IMR-90 (cell line): ENCODE measurements at regions not wholly inside any gene's neighbourhood (a gene's known extent, or its start where the extent isn't known, plus 50 kb on each side); places are given as distances from the start of the nearest gene placed in this dataset.

Source experiments
- ATAC-seq: fragments of 200-7000 bp; cut with Tn5 transposase; 2 replicates; pipeline ENCODE4 v1.9.1; 2020; ENCODE audit warnings: low read depth, mild to moderate bottlenecking, moderate library complexity
- BruUV-seq: library from RNA; stranded (reverse); fragments of 400-500 nt; replicated peaks from 2 replicates; lab custom pipeline; 2021; lab: Mats Ljungman, UMichigan
- CTCF ChIA-PET: fragments of 300-600 bp; formaldehyde crosslinking; extraction: SDS; loops from one replicate; lab custom pipeline; 2021; ENCODE audit warnings: antibody characterized with exemption; lab: Yijun Ruan, JAX
- POLR2A ChIA-PET: fragments of 300-600 bp; sonication (Branson Sonifier 250); formaldehyde crosslinking; loops from one replicate; lab custom pipeline; 2022; ENCODE audit warnings: antibody characterized with exemption; ENCODE audit not compliant: unreplicated experiment; lab: Charles Lee
- DNase-seq: peaks from one replicate; pipeline ENCODE4 v3.0.0; 2013
- H2AFZ ChIP-seq: replicated peaks from 2 replicates; pipeline ENCODE3; 2013; ENCODE audit warnings: low read length, mild to moderate bottlenecking; ENCODE audit not compliant: poor library complexity
- H2AK5ac ChIP-seq: 2 replicates; pipeline ENCODE4 v1.6.1; 2013; ENCODE audit warnings: low read depth, low read length, inconsistent platforms
- H2AK9ac ChIP-seq: replicated peaks from 2 replicates; pipeline ENCODE3; 2013; ENCODE audit warnings: mild to moderate bottlenecking, low read depth, low read length, moderate library complexity; ENCODE audit not compliant: poor library complexity
- H2BK120ac ChIP-seq: 2 replicates; pipeline ENCODE4 v1.6.1; 2013; ENCODE audit warnings: low read depth, low read length, inconsistent platforms
- H2BK15ac ChIP-seq: 3 replicates; pipeline ENCODE4 v1.6.1; 2013; ENCODE audit warnings: low read depth, low read length, inconsistent platforms
- H2BK20ac ChIP-seq: 2 replicates; pipeline ENCODE4 v1.6.1; 2013; ENCODE audit warnings: low read depth, mild to moderate bottlenecking, inconsistent platforms, low read length, moderate library complexity
- H2BK5ac ChIP-seq: 2 replicates; pipeline ENCODE4 v1.6.1; 2013; ENCODE audit warnings: mild to moderate bottlenecking, low read depth, low read length, inconsistent platforms; ENCODE audit not compliant: poor library complexity, severe bottlenecking
- H3K14ac ChIP-seq: replicated peaks from 2 replicates; pipeline ENCODE4 v1.6.1; 2013; ENCODE audit warnings: low read depth, low read length, inconsistent platforms
- H3K18ac ChIP-seq: 2 replicates; pipeline ENCODE4 v1.6.1; 2013; ENCODE audit warnings: low read depth, low read length, control low read depth
- H3K23ac ChIP-seq: 2 replicates; pipeline ENCODE4 v1.6.1; 2013; ENCODE audit warnings: low read depth, low read length, inconsistent platforms
- H3K27ac ChIP-seq: 2 replicates; pipeline ENCODE4 v1.5.1; 2013; ENCODE audit warnings: mild to moderate bottlenecking, control low read depth, low read length; ENCODE audit not compliant: insufficient read depth
- H3K27me3 ChIP-seq: 2 replicates; pipeline ENCODE4 v1.6.1; 2013; ENCODE audit warnings: low read length; ENCODE audit not compliant: control insufficient read depth, insufficient read depth
- H3K36me3 ChIP-seq: 2 replicates; pipeline ENCODE4 v1.6.1; 2013; ENCODE audit warnings: low read length, mixed read lengths; ENCODE audit not compliant: control insufficient read depth, insufficient read depth
- H3K4ac ChIP-seq: 2 replicates; pipeline ENCODE4 v1.6.1; 2013; ENCODE audit warnings: low read depth, low read length, inconsistent platforms
- H3K4me1 ChIP-seq: 2 replicates; pipeline ENCODE4 v1.6.1; 2013; ENCODE audit warnings: low read length, mixed read lengths; ENCODE audit not compliant: control insufficient read depth, insufficient read depth
- H3K4me2 ChIP-seq: 2 replicates; pipeline ENCODE4 v1.6.1; 2013; ENCODE audit warnings: low read depth, mild to moderate bottlenecking, control low read depth, low read length, moderate library complexity
- H3K4me3 ChIP-seq: 2 replicates; pipeline ENCODE4 v1.5.1; 2013; ENCODE audit warnings: low read depth, mild to moderate bottlenecking, control low read depth, low read length, moderate library complexity; ENCODE audit not compliant: insufficient read depth
- H3K56ac ChIP-seq: 2 replicates; pipeline ENCODE4 v1.6.1; 2013; ENCODE audit warnings: low read length, inconsistent platforms; ENCODE audit not compliant: insufficient read depth; ENCODE audit errors: extremely low read depth
- H3K79me1 ChIP-seq, 2 experiments: 2 replicates each; pipeline ENCODE4 v1.6.1; 2013; ENCODE audit warnings: low read length in 2 of 2, inconsistent platforms in 1 of 2, low read depth in 1 of 2
- H3K9ac ChIP-seq: 2 replicates; pipeline ENCODE4 v1.6.1; 2013; ENCODE audit warnings: low read depth, low read length, control low read depth
- H3K9me1 ChIP-seq: 2 replicates; pipeline ENCODE4 v1.6.1; 2013; ENCODE audit warnings: low read length, inconsistent platforms; ENCODE audit not compliant: insufficient read depth
- H3K9me3 ChIP-seq: 2 replicates; pipeline ENCODE4 v1.6.1; 2013; ENCODE audit warnings: low read length; ENCODE audit not compliant: control insufficient read depth, insufficient read depth
- H4K20me1 ChIP-seq: 2 replicates; pipeline ENCODE4 v1.6.1; 2013; ENCODE audit warnings: low read length, inconsistent platforms; ENCODE audit not compliant: insufficient read depth
- H4K5ac ChIP-seq: 2 replicates; pipeline ENCODE4 v1.6.1; 2013; ENCODE audit warnings: mild to moderate bottlenecking, low read depth, low read length, control low read depth
- H4K8ac ChIP-seq, 2 experiments: 2 replicates each; pipeline ENCODE4 v1.6.1; 2013; ENCODE audit warnings: low read depth in 2 of 2, low read length in 2 of 2, control low read depth in 1 of 2, inconsistent platforms in 1 of 2
- H4K91ac ChIP-seq: 2 replicates; pipeline ENCODE4 v1.6.1; 2013; ENCODE audit warnings: low read depth, low read length, inconsistent platforms; ENCODE audit not compliant: insufficient read depth
- BHLHE40 ChIP-seq: fragments of 150-350 bp; IDR thresholded peaks from 2 replicates; pipeline ENCODE4 v1.6.1; 2016; ENCODE audit warnings: mild to moderate bottlenecking, low read depth, low read length
- CEBPB ChIP-seq: IDR thresholded peaks from 2 replicates; pipeline ENCODE4 v1.6.1; 2012; ENCODE audit warnings: low read depth, low read length, improper control_type of control experiment
- CHD1 ChIP-seq: IDR thresholded peaks from 2 replicates; pipeline ENCODE4 v1.6.1; 2012; ENCODE audit warnings: low read depth, low read length, improper control_type of control experiment
- FOS ChIP-seq: fragments of 150-350 bp; IDR thresholded peaks from 2 replicates; pipeline ENCODE4 v1.6.1; 2016; ENCODE audit warnings: low read depth, low read length
- MAFK ChIP-seq: IDR thresholded peaks from 2 replicates; pipeline ENCODE4 v1.6.1; 2012; ENCODE audit warnings: low read depth, low read length, improper control_type of control experiment
- MAZ ChIP-seq: IDR thresholded peaks from 2 replicates; pipeline ENCODE4 v1.6.1; 2012; ENCODE audit warnings: low read depth, mild to moderate bottlenecking, low read length, improper control_type of control experiment, moderate library complexity, borderline replicate concordance
- MXI1 ChIP-seq: IDR thresholded peaks from 2 replicates; pipeline ENCODE4 v1.6.1; 2012; ENCODE audit warnings: low read depth, mild to moderate bottlenecking, low read length, moderate library complexity, borderline replicate concordance
- NFE2L2 ChIP-seq: fragments of 150-350 bp; IDR thresholded peaks from 2 replicates; pipeline ENCODE4 v1.6.1; 2016; ENCODE audit warnings: low read depth, mild to moderate bottlenecking, low read length
- POLR2A ChIP-seq: IDR thresholded peaks from 2 replicates; pipeline ENCODE4 v1.6.1; 2012; ENCODE audit warnings: mild to moderate bottlenecking, low read depth, low read length
- RAD21 ChIP-seq: IDR thresholded peaks from 2 replicates; pipeline ENCODE4 v1.6.1; 2012; ENCODE audit warnings: low read length, improper control_type of control experiment
- RCOR1 ChIP-seq: IDR thresholded peaks from 2 replicates; pipeline ENCODE4 v1.6.1; 2012; ENCODE audit warnings: mild to moderate bottlenecking, low read length, improper control_type of control experiment; ENCODE audit not compliant: insufficient replicate concordance
- RFX5 ChIP-seq: IDR thresholded peaks from 2 replicates; pipeline ENCODE4 v1.8.0; 2012; ENCODE audit warnings: low read depth, mild to moderate bottlenecking, low read length, moderate library complexity
- SMC3 ChIP-seq: fragments of 150-350 bp; IDR thresholded peaks from 2 replicates; pipeline ENCODE4 v1.6.1; 2016; ENCODE audit warnings: low read depth, mild to moderate bottlenecking, antibody characterized with exemption, low read length, moderate library complexity
- WGBS, 2 experiments: methylation state at CpG; one replicate each; pipeline versions ENCODE4 v1.1.5 to v1.1.7; 2013; ENCODE audit warnings: missing lambda C conversion rate in 2 of 2; ENCODE audit not compliant: insufficient read length in 1 of 2; ENCODE audit errors: extremely low coverage in 2 of 2; 5-methylcytosine and 5-hydroxymethylcytosine counted together
- dilution Hi-C: fragments of 300-500 bp; cut with HindIII; formaldehyde crosslinking; loops from one replicate; pipeline ENCODE4 v1.14.3; 2018; ENCODE audit warnings: low sequenced_read_pairs; ENCODE audit not compliant: unreplicated experiment
- in situ Hi-C: fragments of 300-500 bp; cut with MboI; formaldehyde crosslinking; loops from 3 replicates; pipeline ENCODE4 v1.14.3; 2019; ENCODE audit warnings: low sequenced_read_pairs, inconsistent platforms, mixed read lengths
- intact Hi-C: fragments of 100-400 bp; cut with micrococcal nuclease; formaldehyde crosslinking; loops from 2 replicates; pipeline ENCODE4 v1.10.0; 2022
- TF ChIP-seq, protein P1 (sequence below): conservative IDR thresholded peaks from 2 replicates; pipeline ENCODE4 v1.5.1; 2012; ENCODE audit warnings: mild to moderate bottlenecking, low read depth, low read length, improper control_type of control experiment
- TF ChIP-seq, protein P2 (sequence below): fragments of 150-350 bp; IDR thresholded peaks from 2 replicates; pipeline ENCODE4 v1.6.1; 2017; ENCODE audit warnings: mild to moderate bottlenecking, antibody characterized with exemption, low read length, low read depth
- TF ChIP-seq, protein P3 (sequence below): fragments of 150-350 bp; IDR thresholded peaks from 2 replicates; pipeline ENCODE4 v1.6.1; 2016; ENCODE audit warnings: low read depth, mild to moderate bottlenecking, low read length, moderate library complexity, borderline replicate concordance

DNA sequence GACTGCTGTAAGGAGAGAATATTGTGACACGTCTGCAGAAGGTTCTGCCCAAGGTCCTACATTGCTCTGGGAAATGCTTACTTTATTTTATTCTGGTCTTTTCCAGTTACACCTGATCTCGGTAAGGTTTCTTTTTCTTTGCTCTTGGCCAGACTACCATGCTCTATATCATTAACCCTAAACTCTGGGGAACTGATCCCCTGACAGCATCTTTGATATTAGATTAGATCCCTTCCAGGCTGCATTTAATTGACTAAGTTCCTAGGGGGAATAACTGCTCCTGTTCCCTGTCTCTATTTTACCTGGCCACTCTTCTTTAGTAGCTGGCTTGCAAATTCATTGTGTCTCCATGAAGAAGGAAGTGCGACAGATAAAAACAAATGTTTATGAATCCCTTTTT is 243.5 kb downstream of the MAT2B start:
- Histone ChIP-seq H2AK5ac (no peak overlapping the region), H2AFZ (no peak overlapping the region), H3K4me3 (no peak overlapping the region), H3K9me1 (no peaks in the 10 kb centered on the region), H3K36me3 (no peaks in the 10 kb centered on the region), H3K9ac (no peak overlapping the region), H3K4me2 (no peak overlapping the region), H3K18ac (no peak overlapping the region), H3K4me1 (no peaks in the 10 kb centered on the region), H2BK15ac (no peak overlapping the region), H3K9me3 (no peaks in the 10 kb centered on the region), H2BK20ac (no peak overlapping the region), H2AK9ac (no peak overlapping the region), H4K20me1 (no peaks in the 10 kb centered on the region), H3K23ac (no peak overlapping the region), H3K56ac (no peak overlapping the region), H2BK120ac (no peak overlapping the region), H3K4ac (no peak overlapping the region), H2BK5ac (no peak overlapping the region), H3K14ac (no peak overlapping the region), H3K27ac (no peak overlapping the region), H3K79me1 (no peaks in the 10 kb centered on the region), H3K27me3 (no peaks in the 10 kb centered on the region), H4K5ac (no peak overlapping the region), H4K91ac (no peak overlapping the region), H4K8ac (no peak overlapping the region)
- DNase-seq (no peak), ATAC-seq (no peak)
- dilution Hi-C loops = no loop called here
- in situ Hi-C loops = no loop called here
- no TSS peak for BruUV-seq
- no peak for TF ChIP-seq FOS
- TF ChIP-seq RCOR1 = no peak
- TF ChIP-seq POLR2A = no peak
- no peak for TF ChIP-seq MAFK
- TF ChIP-seq, protein P1, sequence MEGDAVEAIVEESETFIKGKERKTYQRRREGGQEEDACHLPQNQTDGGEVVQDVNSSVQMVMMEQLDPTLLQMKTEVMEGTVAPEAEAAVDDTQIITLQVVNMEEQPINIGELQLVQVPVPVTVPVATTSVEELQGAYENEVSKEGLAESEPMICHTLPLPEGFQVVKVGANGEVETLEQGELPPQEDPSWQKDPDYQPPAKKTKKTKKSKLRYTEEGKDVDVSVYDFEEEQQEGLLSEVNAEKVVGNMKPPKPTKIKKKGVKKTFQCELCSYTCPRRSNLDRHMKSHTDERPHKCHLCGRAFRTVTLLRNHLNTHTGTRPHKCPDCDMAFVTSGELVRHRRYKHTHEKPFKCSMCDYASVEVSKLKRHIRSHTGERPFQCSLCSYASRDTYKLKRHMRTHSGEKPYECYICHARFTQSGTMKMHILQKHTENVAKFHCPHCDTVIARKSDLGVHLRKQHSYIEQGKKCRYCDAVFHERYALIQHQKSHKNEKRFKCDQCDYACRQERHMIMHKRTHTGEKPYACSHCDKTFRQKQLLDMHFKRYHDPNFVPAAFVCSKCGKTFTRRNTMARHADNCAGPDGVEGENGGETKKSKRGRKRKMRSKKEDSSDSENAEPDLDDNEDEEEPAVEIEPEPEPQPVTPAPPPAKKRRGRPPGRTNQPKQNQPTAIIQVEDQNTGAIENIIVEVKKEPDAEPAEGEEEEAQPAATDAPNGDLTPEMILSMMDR = no peak
- TF ChIP-seq SMC3 = no peak
- TF ChIP-seq RFX5 = no peak
- TF ChIP-seq NFE2L2 = no peak
- no peak for TF ChIP-seq RAD21
- TF ChIP-seq MAZ = no peak
- no peak for TF ChIP-seq CHD1
- no peak for TF ChIP-seq MXI1
- no peak for TF ChIP-seq BHLHE40
- TF ChIP-seq CEBPB = no peak
- TF ChIP-seq, protein P2, sequence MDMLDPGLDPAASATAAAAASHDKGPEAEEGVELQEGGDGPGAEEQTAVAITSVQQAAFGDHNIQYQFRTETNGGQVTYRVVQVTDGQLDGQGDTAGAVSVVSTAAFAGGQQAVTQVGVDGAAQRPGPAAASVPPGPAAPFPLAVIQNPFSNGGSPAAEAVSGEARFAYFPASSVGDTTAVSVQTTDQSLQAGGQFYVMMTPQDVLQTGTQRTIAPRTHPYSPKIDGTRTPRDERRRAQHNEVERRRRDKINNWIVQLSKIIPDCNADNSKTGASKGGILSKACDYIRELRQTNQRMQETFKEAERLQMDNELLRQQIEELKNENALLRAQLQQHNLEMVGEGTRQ = no peak
- TF ChIP-seq, protein P3, sequence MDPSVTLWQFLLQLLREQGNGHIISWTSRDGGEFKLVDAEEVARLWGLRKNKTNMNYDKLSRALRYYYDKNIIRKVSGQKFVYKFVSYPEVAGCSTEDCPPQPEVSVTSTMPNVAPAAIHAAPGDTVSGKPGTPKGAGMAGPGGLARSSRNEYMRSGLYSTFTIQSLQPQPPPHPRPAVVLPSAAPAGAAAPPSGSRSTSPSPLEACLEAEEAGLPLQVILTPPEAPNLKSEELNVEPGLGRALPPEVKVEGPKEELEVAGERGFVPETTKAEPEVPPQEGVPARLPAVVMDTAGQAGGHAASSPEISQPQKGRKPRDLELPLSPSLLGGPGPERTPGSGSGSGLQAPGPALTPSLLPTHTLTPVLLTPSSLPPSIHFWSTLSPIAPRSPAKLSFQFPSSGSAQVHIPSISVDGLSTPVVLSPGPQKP = no peak
- CTCF ChIA-PET = interaction anchor here (1.4 to 1.5 kb wide), 2 partner anchors 9 kb away, joined by 3 to 4 read pairs; no protein-coding TSS in a partner anchor
- intact Hi-C loops = no loop called here
- POLR2A ChIA-PET = no interaction called here
- WGBS, 2 experiments = 80% methylated on average over 1 of the region's 3 CpGs; no CpG with 5 or more reads in 1 of the 2 experiments
